ENCODE measurements at regions not wholly inside any gene's neighbourhood (a gene's known extent, or its start where the extent isn't known, plus 50 kb on each side); places are given as distances from the start of the nearest gene placed in this dataset.

GRCh38 chr4:32572366-32572765, 1852.2 kb downstream of the PCDH7 start:
- H2AFZ ChIP-seq (ENCODE audit: insufficient read depth, low read depth, low read length, poor library complexity, severe bottlenecking) = no peak overlapping the region

GRCh38 chr4:32574803-32575202, 1854.6 kb downstream of the PCDH7 start:
- Histone ChIP-seq H3K4me1 (ENCODE audit: control insufficient read depth in 1 of 2, insufficient read depth in 2 of 2, low read length in 2 of 2) (peaks cover 28 to 35% of the 10 kb centered on the region in 2 donors), H3K36me3 (replicated peaks in 1 of 2; ENCODE audit: control insufficient read depth in 1 of 2, insufficient read depth in 2 of 2, low read length in 2 of 2) (no peaks in the 10 kb centered on the region), H3K79me2 (ENCODE audit: insufficient read depth, low read length) (no peaks in the 10 kb centered on the region), H2AFZ (ENCODE audit: insufficient read depth, low read depth, low read length, poor library complexity, severe bottlenecking) (no peak overlapping the region), H3K9ac (ENCODE audit: insufficient read depth, low read length, poor library complexity, severe bottlenecking) (no peak overlapping the region), H3K27ac (ENCODE audit: low read depth in 1 of 2, low read length in 2 of 2) (no peak overlapping the region), H4K20me1 (ENCODE audit: insufficient read depth, low read length) (no peaks in the 10 kb centered on the region), H3K4me2 (replicated peaks; ENCODE audit: extremely low read depth, low read length, poor library complexity, severe bottlenecking) (no peak overlapping the region), H3K9me3 (replicated peaks in 1 of 2; ENCODE audit: control insufficient read depth in 1 of 2, insufficient read depth in 1 of 2, low read length in 2 of 2) (no peaks in the 10 kb centered on the region), H3K4me3 (replicated peaks in 1 of 3; ENCODE audit: low read depth in 2 of 3, low read length in 3 of 3) (no peak overlapping the region), H3K27me3 (ENCODE audit: control insufficient read depth in 2 of 2, insufficient read depth in 2 of 2, low read length in 2 of 2) (no peaks in the 10 kb centered on the region)
- Mint-ChIP-seq H3K27ac (peak overlapping the region in 4 of 7 donors; percentile 55 to 80 (median 74)), H3K36me3 (no peaks in the 10 kb centered on the region), H3K4me3 (no peak overlapping the region), H3K9me3 (peaks cover 0 to 3% (median 0%) of the 10 kb centered on the region in 7 donors), H3K27me3 (ENCODE audit: low read depth in 3 of 3) (peaks cover 0 to 1% (median 0%) of the 10 kb centered on the region in 3 donors), H3K4me1 (peaks cover 21% of the 10 kb centered on the region)
- DNase-seq = peak in 2 of 3 donors; percentile 36 to 68
- TF ChIP-seq CTCF (IDR thresholded peaks at IDR 0.05) = no peak
- no CpG with 5 or more reads among the region's 1 CpG for WGBS (ENCODE audit: insufficient coverage)
- intact Hi-C loops (cut with micrococcal nuclease) = no loop called here

More at GRCh38 chr4:32572366-32572765, 1852.2 kb downstream of the PCDH7 start:
- intact Hi-C loops (cut with micrococcal nuclease) = no loop called here
- no peaks in the 10 kb centered on the region for H3K27me3 ChIP-seq (ENCODE audit: control insufficient read depth in 2 of 2, insufficient read depth in 2 of 2, low read length in 2 of 2)
- H3K4me1 ChIP-seq (ENCODE audit: control insufficient read depth in 1 of 2, insufficient read depth in 2 of 2, low read length in 2 of 2) = peaks cover 38 to 42% of the 10 kb centered on the region in 2 donors
- Mint-ChIP-seq H3K27ac (peak overlapping the region in 4 of 7 donors; percentile 6 to 51 (median 13)), H3K9me3 (peaks cover 0 to 3% (median 0%) of the 10 kb centered on the region in 7 donors), H3K27me3 (ENCODE audit: low read depth in 3 of 3) (peaks cover 0 to 1% (median 0%) of the 10 kb centered on the region in 3 donors), H3K4me1 (peaks cover 28% of the 10 kb centered on the region), H3K4me3 (no peak overlapping the region), H3K36me3 (no peaks in the 10 kb centered on the region)
- no peaks in the 10 kb centered on the region for H3K36me3 ChIP-seq (replicated peaks in 1 of 2; ENCODE audit: control insufficient read depth in 1 of 2, insufficient read depth in 2 of 2, low read length in 2 of 2)
- no peak overlapping the region for H3K4me3 ChIP-seq (replicated peaks in 1 of 3; ENCODE audit: low read depth in 2 of 3, low read length in 3 of 3)
- no peaks in the 10 kb centered on the region for H3K9me3 ChIP-seq (replicated peaks in 1 of 2; ENCODE audit: control insufficient read depth in 1 of 2, insufficient read depth in 1 of 2, low read length in 2 of 2)
- H3K79me2 ChIP-seq (ENCODE audit: insufficient read depth, low read length) = no peaks in the 10 kb centered on the region
- no peak overlapping the region for H3K4me2 ChIP-seq (replicated peaks; ENCODE audit: extremely low read depth, low read length, poor library complexity, severe bottlenecking)
- H3K9ac ChIP-seq (ENCODE audit: insufficient read depth, low read length, poor library complexity, severe bottlenecking) = no peak overlapping the region
- DNase-seq = peak in 2 of 3 donors; percentile 15 to 24
- no peak overlapping the region for H3K27ac ChIP-seq (ENCODE audit: low read depth in 1 of 2, low read length in 2 of 2)
- H4K20me1 ChIP-seq (ENCODE audit: insufficient read depth, low read length) = no peaks in the 10 kb centered on the region
- no peak for TF ChIP-seq CTCF (IDR thresholded peaks at IDR 0.05)
